Endometrial microvascular endothelial cells (primary cell): ENCODE measurements at regions not wholly inside any gene's neighbourhood (a gene's known extent, or its start where the extent isn't known, plus 50 kb on each side); places are given as distances from the start of the nearest gene placed in this dataset.
"Not testable (repeated sequence)": the region's sequence is repeated elsewhere in the genome, so short reads cannot be mapped to it uniquely, and the experiment has no call there.

Experiments
- in situ Hi-C: cut with HindIII; loops from 2 replicates; pipeline ENCODE4 v1.10.0; 2017; ENCODE audit warnings: low sequenced_read_pairs, low pct_unique_long_range_greater_than_20kb; ENCODE audit errors: inconsistent ontology term

GRCh38 chr18:64436111-64436510 is 287.2 kb upstream of the LINC00305 start:
- in situ Hi-C loops: no loop called here

- in situ Hi-C loops: no loop called here
Observed at GRCh38 chr18:64419156-64419555, 270.3 kb upstream of the LINC00305 start.

- in situ Hi-C loops: no loop called here
Observed at GRCh38 chr18:64416990-64417389, 268.1 kb upstream of the LINC00305 start.

GRCh38 chr18:64415218-64415617 is 266.3 kb upstream of the LINC00305 start:
- in situ Hi-C loops: no loop called here

GRCh38 chr18:64410685-64411084 is 261.8 kb upstream of the LINC00305 start:
- in situ Hi-C loops: no loop called here

- in situ Hi-C loops: no loop called here
Observed at GRCh38 chr18:64409511-64409910, 260.6 kb upstream of the LINC00305 start.

GRCh38 chr18:64407606-64408005 is 258.7 kb upstream of the LINC00305 start:
- in situ Hi-C loops: no loop called here

GRCh38 chr18:64405161-64405560 is 256.3 kb upstream of the LINC00305 start:
- in situ Hi-C loops: no loop called here

- in situ Hi-C loops: no loop called here
Observed at GRCh38 chr18:64403784-64404503, 255.1 kb upstream of the LINC00305 start.

GRCh38 chr18:64402636-64403035 is 253.7 kb upstream of the LINC00305 start:
- in situ Hi-C loops: no loop called here

- in situ Hi-C loops: no loop called here
Observed at GRCh38 chr18:64401268-64402060, 252.6 kb upstream of the LINC00305 start.

GRCh38 chr18:64399566-64399965 is 250.7 kb upstream of the LINC00305 start:
- in situ Hi-C loops: no loop called here

- in situ Hi-C loops: no loop called here
Observed at GRCh38 chr18:64398320-64398719, 249.4 kb upstream of the LINC00305 start.

GRCh38 chr18:64392202-64392601 is 243.3 kb upstream of the LINC00305 start:
- in situ Hi-C loops: no loop called here

GRCh38 chr18:64384101-64384500 is 235.2 kb upstream of the LINC00305 start:
- in situ Hi-C loops: no loop called here

GRCh38 chr18:64380117-64380516 is 231.2 kb upstream of the LINC00305 start:
- in situ Hi-C loops: no loop called here

GRCh38 chr18:64379662-64380061 is 230.8 kb upstream of the LINC00305 start:
- in situ Hi-C loops: no loop called here

- in situ Hi-C loops: no loop called here
Observed at GRCh38 chr18:64377446-64377845, 228.6 kb upstream of the LINC00305 start.

- in situ Hi-C loops: no loop called here
Observed at GRCh38 chr18:64372850-64373249, 224.0 kb upstream of the LINC00305 start.

- in situ Hi-C loops: not testable (repeated sequence)
Observed at GRCh38 chr18:64369830-64370440, 221.0 kb upstream of the LINC00305 start.
